Activated CD4-positive, alpha-beta T cell treated with anti-CD3 and anti-CD28 coated beads for 1 hour (primary cell): ENCODE measurements at regions not wholly inside any gene's neighbourhood (a gene's known extent, or its start where the extent isn't known, plus 50 kb on each side); places are given as distances from the start of the nearest gene placed in this dataset.
"Not testable (repeated sequence)": the region's sequence is repeated elsewhere in the genome, so short reads cannot be mapped to it uniquely, and the experiment has no call there.

Source experiments
- DNase-seq: peaks from one replicate; pipeline ENCODE4 v3.0.0-alpha.2; 2020

- no peak for DNase-seq
These were observed 269.4 kb downstream of the CRLF2 start for GRCh38 chrX:943035-943434.

GRCh38 chrX:940691-941090 is 271.8 kb downstream of the CRLF2 start:
- DNase-seq: no peak

- DNase-seq: no peak
These were observed 275.3 kb downstream of the CRLF2 start for GRCh38 chrX:936979-937769.

- no peak for DNase-seq
These were observed 278.8 kb downstream of the CRLF2 start for GRCh38 chrX:933611-934010.

- no peak for DNase-seq
These were observed 283.8 kb downstream of the CRLF2 start for GRCh38 chrX:928606-929005.

GRCh38 chrX:926991-927390 is 285.5 kb downstream of the CRLF2 start:
- DNase-seq: no peak

- no peak for DNase-seq
These were observed 286.4 kb downstream of the CRLF2 start for GRCh38 chrX:926070-926469.

- no peak for DNase-seq
These were observed 286.8 kb downstream of the CRLF2 start for GRCh38 chrX:925652-926061.

- DNase-seq: no peak
These were observed 287.4 kb downstream of the CRLF2 start for GRCh38 chrX:925094-925493.

GRCh38 chrX:924017-924416 is 288.4 kb downstream of the CRLF2 start:
- no peak for DNase-seq

GRCh38 chrX:920234-920799 is 289.7 kb downstream of the SHOX start:
- no peak for DNase-seq

- no peak for DNase-seq
These were observed 285.6 kb downstream of the SHOX start for GRCh38 chrX:916230-916599.

GRCh38 chrX:915427-916229 is 285.0 kb downstream of the SHOX start:
- DNase-seq: no peak

- DNase-seq: no peak
These were observed 283.6 kb downstream of the SHOX start for GRCh38 chrX:914206-914605.

- no peak for DNase-seq
These were observed 282.1 kb downstream of the SHOX start for GRCh38 chrX:912677-913076.

- not testable (repeated sequence) for DNase-seq
These were observed 278.5 kb downstream of the SHOX start for GRCh38 chrX:909068-909467.

GRCh38 chrX:906586-906985 is 276.0 kb downstream of the SHOX start:
- DNase-seq: no peak

- DNase-seq: no peak
These were observed 275.4 kb downstream of the SHOX start for GRCh38 chrX:905848-906566.

- DNase-seq: no peak
These were observed 272.5 kb downstream of the SHOX start for GRCh38 chrX:903116-903515.

- no peak for DNase-seq
These were observed 265.7 kb downstream of the SHOX start for GRCh38 chrX:896256-896655.

- DNase-seq: no peak
These were observed 259.5 kb downstream of the SHOX start for GRCh38 chrX:889966-890651.

- not testable (repeated sequence) for DNase-seq
These were observed 257.1 kb downstream of the SHOX start for GRCh38 chrX:887724-888123.

GRCh38 chrX:883588-883987 is 253.0 kb downstream of the SHOX start:
- DNase-seq: no peak
